ENCODE measurements at regions not wholly inside any gene's neighbourhood (a gene's known extent, or its start where the extent isn't known, plus 50 kb on each side); places are given as distances from the start of the nearest gene placed in this dataset.

- H3K9me3 Mint-ChIP-seq (ENCODE audit: low read depth, unreplicated experiment), result no peaks in the 10 kb centered on the region
- no peak overlapping the region for H3K27ac Mint-ChIP-seq (ENCODE audit: unreplicated experiment)
- no peak for DNase-seq
- CTCF ChIA-PET, result no interaction called here
- H3K27me3 Mint-ChIP-seq (ENCODE audit: unreplicated experiment), result no peaks in the 10 kb centered on the region
- intact Hi-C loops (cut with micrococcal nuclease; ENCODE audit: unreplicated experiment), result no loop called here
- H3K4me1 Mint-ChIP-seq (ENCODE audit: low read depth, unreplicated experiment), result no peaks in the 10 kb centered on the region
- no peak for TF ChIP-seq CTCF (IDR thresholded peaks at IDR 0.05; ENCODE audit: unreplicated experiment)
- H3K36me3 Mint-ChIP-seq (ENCODE audit: insufficient read depth, unreplicated experiment), result no peaks in the 10 kb centered on the region
- no peak overlapping the region for H3K4me3 Mint-ChIP-seq (ENCODE audit: low read depth, unreplicated experiment)
- BruUV-seq (replicated peaks), result no TSS peak
Observed at GRCh38 chr3:34178415-34178814, 380.0 kb downstream of the PDCD6IP start.

- Mint-ChIP-seq H3K27ac (ENCODE audit: unreplicated experiment) (no peak overlapping the region), H3K36me3 (ENCODE audit: insufficient read depth, unreplicated experiment) (no peaks in the 10 kb centered on the region), H3K4me1 (ENCODE audit: low read depth, unreplicated experiment) (no peaks in the 10 kb centered on the region), H3K4me3 (ENCODE audit: low read depth, unreplicated experiment) (no peak overlapping the region), H3K27me3 (ENCODE audit: unreplicated experiment) (no peaks in the 10 kb centered on the region), H3K9me3 (ENCODE audit: low read depth, unreplicated experiment) (no peaks in the 10 kb centered on the region)
- CTCF ChIA-PET, result interaction anchor here (0.7 kb wide), 1 partner anchor 11 kb away, joined by 3 read pairs; no protein-coding TSS in a partner anchor
- intact Hi-C loops (cut with micrococcal nuclease; ENCODE audit: unreplicated experiment), result no loop called here
- BruUV-seq (replicated peaks), result no TSS peak
- TF ChIP-seq CTCF (IDR thresholded peaks at IDR 0.05; ENCODE audit: unreplicated experiment), result no peak
- DNase-seq, result no peak
Observed at GRCh38 chr3:34179716-34180115, 381.3 kb downstream of the PDCD6IP start.

- intact Hi-C loops (cut with micrococcal nuclease; ENCODE audit: unreplicated experiment), result no loop called here
- Mint-ChIP-seq H3K9me3 (ENCODE audit: low read depth, unreplicated experiment) (no peaks in the 10 kb centered on the region), H3K36me3 (ENCODE audit: insufficient read depth, unreplicated experiment) (no peaks in the 10 kb centered on the region), H3K27me3 (ENCODE audit: unreplicated experiment) (no peaks in the 10 kb centered on the region), H3K4me1 (ENCODE audit: low read depth, unreplicated experiment) (peaks cover 6% of the 10 kb centered on the region), H3K4me3 (ENCODE audit: low read depth, unreplicated experiment) (no peak overlapping the region), H3K27ac (ENCODE audit: unreplicated experiment) (no peak overlapping the region)
- CTCF ChIA-PET, result no interaction called here
- TF ChIP-seq CTCF (IDR thresholded peaks at IDR 0.05; ENCODE audit: unreplicated experiment), result no peak
- no TSS peak for BruUV-seq (replicated peaks)
- no peak for DNase-seq
Observed at GRCh38 chr3:34180532-34180931, 382.1 kb downstream of the PDCD6IP start.

- no peaks in the 10 kb centered on the region for H3K36me3 Mint-ChIP-seq (ENCODE audit: insufficient read depth, unreplicated experiment)
- no peak for DNase-seq
- no TSS peak for BruUV-seq (replicated peaks)
- no peaks in the 10 kb centered on the region for H3K9me3 Mint-ChIP-seq (ENCODE audit: low read depth, unreplicated experiment)
- no peaks in the 10 kb centered on the region for H3K27me3 Mint-ChIP-seq (ENCODE audit: unreplicated experiment)
- H3K4me1 Mint-ChIP-seq (ENCODE audit: low read depth, unreplicated experiment), result peaks cover 8% of the 10 kb centered on the region
- CTCF ChIA-PET, result no interaction called here
- intact Hi-C loops (cut with micrococcal nuclease; ENCODE audit: unreplicated experiment), result no loop called here
- TF ChIP-seq CTCF (IDR thresholded peaks at IDR 0.05; ENCODE audit: unreplicated experiment), result no peak
- H3K4me3 Mint-ChIP-seq (ENCODE audit: low read depth, unreplicated experiment), result no peak overlapping the region
- H3K27ac Mint-ChIP-seq (ENCODE audit: unreplicated experiment), result no peak overlapping the region
Observed at GRCh38 chr3:34183114-34183513, 384.7 kb downstream of the PDCD6IP start.

All from Calu3 (cell line).